Adrenal gland (tissue), 9 donors: ENCODE measurements at regions not wholly inside any gene's neighbourhood (a gene's known extent, or its start where the extent isn't known, plus 50 kb on each side); places are given as distances from the start of the nearest gene placed in this dataset.

Experiments used
- DNase-seq, 7 donors: peaks; one replicate each; pipeline ENCODE4 v3.0.0-alpha.2; 2019 to 2020
- H3K27ac ChIP-seq, 5 donors: fragments of 200-600 bp; sonication (generic) in 4 of 5; 1 replicate in 3 of 5; 2 replicates in 2 of 5; pipeline versions ENCODE4 v1.5.1 to v1.8.0; 2016 to 2020; ENCODE audit warnings: mild to moderate bottlenecking in 1 of 5
- H3K27me3 ChIP-seq: fragments of 200-600 bp; 2 replicates; pipeline ENCODE4 v1.8.0; 2021
- H3K36me3 ChIP-seq, 2 donors: fragments of 200-600 bp; replicated peaks in 1 of 2; 1 replicate in 1 of 2; 2 replicates in 1 of 2; pipeline versions ENCODE4 v1.5.1 to v1.8.0; 2018 to 2022
- H3K4me1 ChIP-seq, 2 donors: fragments of 200-600 bp; replicated peaks in 1 of 2; 1 replicate in 1 of 2; 2 replicates in 1 of 2; pipeline versions ENCODE4 v1.5.1 to v1.8.0; 2018 to 2021
- H3K4me3 ChIP-seq, 4 donors: fragments of 200-600 bp; sonication (generic) in 3 of 4; one replicate each; pipeline ENCODE4 v1.5.1; 2016 to 2018
- H3K9me3 ChIP-seq, 3 donors: fragments of 200-600 bp; sonication (generic) in 1 of 3; replicated peaks in 1 of 3; 1 replicate in 2 of 3; 2 replicates in 1 of 3; pipeline versions ENCODE4 v1.5.1 to v1.8.0; 2016 to 2021
- CTCF ChIP-seq, 6 experiments: fragments of 450-650 bp in 4 of 6; fragments of 200-600 bp in 2 of 6; sonication (generic) in 1 of 6; IDR thresholded peaks; 1 replicate in 5 of 6; 2 replicates in 1 of 6; pipeline versions ENCODE4 v1.5.1 to v1.8.0; 2016 to 2021; ENCODE audit warnings: antibody characterized with exemption in 6 of 6, mild to moderate bottlenecking in 2 of 6, moderate library complexity in 1 of 6
- POLR2A ChIP-seq, 2 donors: fragments of 450-650 bp; IDR thresholded peaks; one replicate each; pipeline ENCODE4 v1.6.1; 2017; ENCODE audit warnings: antibody characterized with exemption in 2 of 2, mild to moderate bottlenecking in 2 of 2, moderate library complexity in 1 of 2
- WGBS, 4 donors: extraction: QIAGEN DNeasy Blood & Tissue Kit in 2 of 4; methylation state at CpG; one replicate each; pipeline versions ENCODE4 v1.1.5 to v1.1.7; 2013 to 2017; 5-methylcytosine and 5-hydroxymethylcytosine counted together
- intact Hi-C, 2 donors: fragments of 100-400 bp; cut with DNase I; formaldehyde crosslinking; loops; one replicate each; pipeline versions ENCODE4 v1.14.1 to v1.15.0; 2022 to 2023
- donor health status: healthy with polysubstance abuse.
- donor health status: Bipolar disorder and iron deficiency.
- donor health status: DM: yes; HTN: yes; CAD: no.
- donor health status: DM: no; HTN: no; CAD: no.
- donor health status: DM: no; HTN: no; CAD: no.

- intact Hi-C loops = no loop called here
- H3K9me3 ChIP-seq = no peaks in the 10 kb centered on the region
- H3K4me1 ChIP-seq = no peaks in the 10 kb centered on the region
- 69 to 82% (median 77%) methylated on average over 3 of the region's 3 CpGs for WGBS, 4 donors
- TF ChIP-seq CTCF (IDR thresholded peaks at IDR 0.05) (no peak), POLR2A (IDR thresholded peaks at IDR 0.05) (no peak)
- no peaks in the 10 kb centered on the region for H3K27me3 ChIP-seq
- H3K27ac ChIP-seq = no peak overlapping the region
- no peak for DNase-seq
- no peaks in the 10 kb centered on the region for H3K36me3 ChIP-seq
- no peak overlapping the region for H3K4me3 ChIP-seq
Measured at GRCh38 chr1:213840575-213840974, 147.2 kb upstream of the PROX1 start.

GRCh38 chr1:213844632-213845031 is 143.1 kb upstream of the PROX1 start:
- no peaks in the 10 kb centered on the region for H3K27me3 ChIP-seq
- H3K4me3 ChIP-seq = no peak overlapping the region
- no peaks in the 10 kb centered on the region for H3K9me3 ChIP-seq
- H3K27ac ChIP-seq = no peak overlapping the region
- H3K36me3 ChIP-seq = no peaks in the 10 kb centered on the region
- H3K4me1 ChIP-seq = no peaks in the 10 kb centered on the region
- 81 to 84% (median 83%) methylated on average over 2 of the region's 2 CpGs for WGBS, 4 donors
- TF ChIP-seq CTCF (IDR thresholded peaks at IDR 0.05) = no peak
- no peak for TF ChIP-seq POLR2A (IDR thresholded peaks at IDR 0.05)
- intact Hi-C loops = no loop called here
- DNase-seq = no peak

- TF ChIP-seq POLR2A (IDR thresholded peaks at IDR 0.05) (no peak), CTCF (IDR thresholded peaks at IDR 0.05) (no peak)
- 23 to 33% (median 25%) methylated on average over 2 of the region's 2 CpGs for WGBS, 4 donors
- Histone ChIP-seq H3K27ac (no peak overlapping the region), H3K4me1 (no peaks in the 10 kb centered on the region), H3K9me3 (no peaks in the 10 kb centered on the region), H3K36me3 (no peaks in the 10 kb centered on the region), H3K4me3 (no peak overlapping the region), H3K27me3 (no peaks in the 10 kb centered on the region)
- intact Hi-C loops = no loop called here
- no peak for DNase-seq
Measured at GRCh38 chr1:213852107-213852506, 135.7 kb upstream of the PROX1 start.

- intact Hi-C loops = no loop called here
- no peak overlapping the region for H3K27ac ChIP-seq
- no peaks in the 10 kb centered on the region for H3K4me1 ChIP-seq
- WGBS, 4 donors = 96 to 100% (median 98%) methylated on average over 1 of the region's 1 CpG
- no peaks in the 10 kb centered on the region for H3K9me3 ChIP-seq
- TF ChIP-seq POLR2A (IDR thresholded peaks at IDR 0.05) (no peak), CTCF (IDR thresholded peaks at IDR 0.05) (no peak)
- no peaks in the 10 kb centered on the region for H3K27me3 ChIP-seq
- no peak overlapping the region for H3K4me3 ChIP-seq
- no peak for DNase-seq
- no peaks in the 10 kb centered on the region for H3K36me3 ChIP-seq
Measured at GRCh38 chr1:213858581-213858980, 129.2 kb upstream of the PROX1 start.
